AG09309 (cell line): ENCODE measurements at regions not wholly inside any gene's neighbourhood (a gene's known extent, or its start where the extent isn't known, plus 50 kb on each side); places are given as distances from the start of the nearest gene placed in this dataset.
"Not testable (repeated sequence)": the region's sequence is repeated elsewhere in the genome, so short reads cannot be mapped to it uniquely, and the experiment has no call there.

Source experiments
- DNase-seq: peaks from one replicate; pipeline ENCODE4 v3.0.0-alpha.2; 2010; ENCODE audit warnings: low read depth
- H3K4me3 ChIP-seq: 2 replicates; pipeline ENCODE4 v1.5.1; 2011; ENCODE audit warnings: mild to moderate bottlenecking, low read depth, low read length, moderate library complexity; ENCODE audit not compliant: control insufficient read depth
- TF ChIP-seq, protein P1 (sequence below): IDR thresholded peaks from 2 replicates; pipeline ENCODE4 v1.5.1; 2011; ENCODE audit warnings: mild to moderate bottlenecking, low read depth, low read length, inconsistent platforms; ENCODE audit not compliant: insufficient read depth, control insufficient read depth; ENCODE audit errors: missing control alignments

DNA sequence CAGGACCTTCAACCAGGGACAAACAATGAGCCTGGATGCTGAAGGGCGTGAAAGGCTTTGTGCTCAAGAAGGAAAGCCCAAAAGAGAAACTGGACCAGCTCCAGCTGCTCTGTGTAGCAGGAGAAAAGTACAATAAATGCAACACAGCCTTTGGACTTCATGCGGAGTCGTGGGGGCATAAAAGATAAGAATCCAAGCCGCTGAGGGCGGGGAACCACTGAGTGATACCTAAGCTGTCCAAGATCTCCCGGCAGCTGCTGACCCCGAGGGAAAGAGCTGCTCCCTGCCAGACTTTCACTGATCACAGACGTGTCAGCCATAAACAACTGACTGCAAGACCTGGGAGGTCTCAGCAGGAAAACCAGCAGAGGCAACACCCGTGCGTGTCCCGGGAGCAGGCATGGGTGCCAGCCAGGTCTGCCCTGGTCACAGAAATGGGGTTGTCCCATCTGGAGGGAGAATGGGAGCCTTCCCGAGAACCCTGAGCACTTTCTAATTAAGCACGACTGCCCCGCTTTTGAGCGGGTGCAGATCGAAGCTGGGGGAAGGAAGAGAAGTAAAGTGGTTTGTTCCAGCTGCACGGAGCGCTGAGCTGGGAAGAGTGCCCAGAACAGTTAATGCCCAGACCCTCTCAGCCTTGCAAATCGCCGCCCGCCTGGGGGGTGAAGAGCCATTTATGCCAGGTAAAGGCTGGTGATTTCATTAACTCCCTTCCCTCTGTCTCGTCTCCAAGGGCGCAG lies 68.3 kb upstream of the TARDBP start:
- no peak for DNase-seq
- TF ChIP-seq, protein P1, sequence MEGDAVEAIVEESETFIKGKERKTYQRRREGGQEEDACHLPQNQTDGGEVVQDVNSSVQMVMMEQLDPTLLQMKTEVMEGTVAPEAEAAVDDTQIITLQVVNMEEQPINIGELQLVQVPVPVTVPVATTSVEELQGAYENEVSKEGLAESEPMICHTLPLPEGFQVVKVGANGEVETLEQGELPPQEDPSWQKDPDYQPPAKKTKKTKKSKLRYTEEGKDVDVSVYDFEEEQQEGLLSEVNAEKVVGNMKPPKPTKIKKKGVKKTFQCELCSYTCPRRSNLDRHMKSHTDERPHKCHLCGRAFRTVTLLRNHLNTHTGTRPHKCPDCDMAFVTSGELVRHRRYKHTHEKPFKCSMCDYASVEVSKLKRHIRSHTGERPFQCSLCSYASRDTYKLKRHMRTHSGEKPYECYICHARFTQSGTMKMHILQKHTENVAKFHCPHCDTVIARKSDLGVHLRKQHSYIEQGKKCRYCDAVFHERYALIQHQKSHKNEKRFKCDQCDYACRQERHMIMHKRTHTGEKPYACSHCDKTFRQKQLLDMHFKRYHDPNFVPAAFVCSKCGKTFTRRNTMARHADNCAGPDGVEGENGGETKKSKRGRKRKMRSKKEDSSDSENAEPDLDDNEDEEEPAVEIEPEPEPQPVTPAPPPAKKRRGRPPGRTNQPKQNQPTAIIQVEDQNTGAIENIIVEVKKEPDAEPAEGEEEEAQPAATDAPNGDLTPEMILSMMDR = no peak
- peak overlapping the region; percentile 29 for H3K4me3 ChIP-seq

DNA sequence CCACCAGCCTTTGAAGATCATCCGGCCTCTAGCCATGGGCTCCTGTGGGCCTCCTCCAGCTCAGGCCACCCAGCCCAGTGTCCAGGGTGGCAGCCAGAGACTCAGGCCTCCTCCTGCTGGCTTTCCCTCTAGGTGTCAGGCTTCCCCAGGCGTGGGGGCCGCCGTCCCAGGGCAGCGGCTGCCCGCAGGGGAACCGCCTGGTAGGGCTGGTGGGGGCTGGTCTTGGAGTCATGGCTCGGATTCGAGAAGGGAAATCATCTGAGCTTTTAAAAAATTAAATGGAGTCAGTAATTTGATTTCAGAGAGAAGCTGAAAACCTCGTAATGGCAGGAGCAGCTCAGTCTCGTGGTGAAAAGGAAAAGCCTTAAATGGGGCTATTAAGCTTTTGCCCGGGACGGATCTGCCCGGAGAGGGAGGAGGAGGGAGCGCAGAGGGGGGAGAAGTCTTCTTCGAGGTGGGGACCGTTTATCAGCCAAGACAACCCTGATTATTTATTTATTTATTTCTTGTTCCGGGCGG lies 66.4 kb upstream of the TARDBP start:
- TF ChIP-seq, protein P1 = no peak
- DNase-seq = no peak
- H3K4me3 ChIP-seq = no peak overlapping the region

DNA sequence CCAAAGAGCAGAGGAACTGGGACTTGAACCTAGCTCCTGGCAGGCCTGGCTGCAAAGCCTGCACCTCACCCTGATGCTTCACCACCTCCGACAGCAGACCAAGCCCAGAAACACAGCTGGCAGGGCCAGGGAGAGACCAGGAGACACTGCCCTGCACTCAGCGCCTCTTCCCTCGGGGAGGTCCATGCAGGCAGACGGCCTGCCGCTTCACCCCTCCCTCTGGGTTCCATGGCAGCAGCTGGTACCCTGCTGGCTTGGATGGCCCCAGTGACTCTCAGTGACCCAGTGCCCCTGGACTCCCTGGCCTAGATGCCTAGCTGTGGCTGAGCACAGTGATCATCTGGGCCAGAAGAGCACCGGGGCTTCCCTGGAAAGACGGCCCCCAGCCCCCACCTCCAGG lies 65.3 kb upstream of the TARDBP start:
- TF ChIP-seq, protein P1 = no peak
- DNase-seq = no peak
- no peak overlapping the region for H3K4me3 ChIP-seq

DNA sequence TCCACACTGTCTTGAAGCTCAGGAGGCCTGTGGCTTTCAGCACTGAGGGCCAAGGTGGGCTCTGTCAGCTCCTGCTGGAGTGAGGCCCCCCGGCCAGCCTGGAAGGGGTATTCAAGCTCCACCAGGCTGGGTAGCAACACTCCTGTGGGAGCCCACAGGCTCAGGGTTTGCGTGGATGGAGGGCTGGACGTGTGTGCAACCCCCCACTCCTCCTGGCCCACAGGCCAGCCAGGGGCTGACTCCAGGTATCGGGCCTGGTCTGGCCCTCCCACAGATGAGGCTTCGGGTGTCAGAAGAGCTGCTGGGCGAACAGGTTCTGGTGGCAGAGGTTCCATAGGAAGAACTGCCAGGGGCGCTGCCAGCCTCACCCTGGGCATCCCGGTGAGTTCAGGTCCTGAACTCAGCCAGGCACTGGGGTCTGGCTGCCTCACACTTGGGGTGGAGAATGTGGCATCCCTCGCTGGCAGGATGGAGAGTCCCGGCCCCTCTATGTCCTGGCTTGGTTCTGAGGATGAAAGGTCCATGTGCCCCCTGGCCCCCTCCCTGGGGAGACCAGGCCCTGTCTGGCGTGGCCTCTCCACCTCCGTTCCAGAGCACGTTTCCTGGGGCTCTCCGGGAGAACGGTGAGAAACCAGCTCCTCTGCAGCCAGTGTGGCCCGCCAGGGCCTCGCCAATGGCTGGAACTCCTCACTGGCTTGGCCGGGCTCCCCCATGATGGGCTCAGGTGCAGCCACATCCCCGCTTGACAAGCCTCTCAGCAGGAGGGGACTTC lies 64.6 kb upstream of the TARDBP start:
- TF ChIP-seq, protein P1 = no peak
- no peak overlapping the region for H3K4me3 ChIP-seq
- no peak for DNase-seq

DNA sequence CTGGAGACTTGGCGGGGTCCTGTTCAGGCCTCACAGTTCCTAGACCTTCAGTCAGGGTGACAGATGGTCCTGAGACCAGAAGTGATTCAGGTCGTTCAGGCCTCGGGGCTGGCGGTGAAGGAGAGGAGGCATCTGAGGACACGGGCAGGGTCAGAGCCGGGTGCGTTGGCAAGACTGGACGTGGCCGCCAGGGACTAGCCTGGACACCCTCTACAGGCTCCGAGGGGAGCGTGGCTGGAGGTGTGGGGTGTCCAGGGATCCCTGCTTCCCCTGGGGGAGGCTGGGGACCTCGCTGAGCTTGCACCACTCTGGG lies 64.0 kb upstream of the TARDBP start:
- no peak overlapping the region for H3K4me3 ChIP-seq
- TF ChIP-seq, protein P1 = no peak
- no peak for DNase-seq

DNA sequence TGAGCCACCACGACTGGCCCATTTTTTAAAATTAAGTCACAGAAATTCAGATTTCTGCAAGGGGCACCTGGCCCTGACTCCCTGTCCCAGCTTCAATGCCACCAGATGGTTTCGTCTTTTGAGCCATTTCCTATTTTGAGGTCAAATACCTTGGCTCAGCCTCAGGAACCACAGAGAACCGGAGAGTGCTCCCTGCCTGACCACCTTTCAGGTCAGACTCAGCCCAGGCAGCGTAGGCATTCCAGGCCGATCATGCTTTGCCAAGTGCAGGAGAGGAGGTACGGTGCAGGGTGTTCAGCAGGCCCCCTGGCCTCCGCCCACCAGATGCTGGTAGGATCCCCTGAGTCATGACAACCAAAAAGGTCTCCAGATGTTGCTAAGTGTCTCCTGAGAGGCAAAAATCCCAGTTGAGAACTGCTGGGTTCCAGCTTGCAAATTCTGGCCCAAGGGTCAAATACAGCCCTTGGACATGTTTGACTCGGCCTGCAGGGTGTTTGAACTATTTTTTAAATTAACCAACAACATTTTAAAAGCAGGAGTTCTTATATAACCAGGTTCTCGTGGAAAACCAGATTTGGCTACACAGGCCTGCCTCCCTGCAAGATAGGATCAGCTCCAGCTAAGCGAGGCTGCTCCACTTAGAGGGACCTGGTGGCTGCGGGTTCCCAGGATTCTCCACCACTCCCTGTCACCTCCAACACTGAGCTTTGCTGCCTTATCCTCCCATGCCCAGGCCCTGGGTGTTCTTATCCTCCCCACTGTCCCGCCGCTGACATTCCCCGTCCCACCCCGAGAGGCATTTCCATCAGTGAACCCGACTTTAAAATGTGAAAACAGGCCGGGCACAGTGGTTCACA lies 61.9 kb upstream of the TARDBP start:
- DNase-seq = no peak
- no peak overlapping the region for H3K4me3 ChIP-seq
- TF ChIP-seq, protein P1 = no peak

DNA sequence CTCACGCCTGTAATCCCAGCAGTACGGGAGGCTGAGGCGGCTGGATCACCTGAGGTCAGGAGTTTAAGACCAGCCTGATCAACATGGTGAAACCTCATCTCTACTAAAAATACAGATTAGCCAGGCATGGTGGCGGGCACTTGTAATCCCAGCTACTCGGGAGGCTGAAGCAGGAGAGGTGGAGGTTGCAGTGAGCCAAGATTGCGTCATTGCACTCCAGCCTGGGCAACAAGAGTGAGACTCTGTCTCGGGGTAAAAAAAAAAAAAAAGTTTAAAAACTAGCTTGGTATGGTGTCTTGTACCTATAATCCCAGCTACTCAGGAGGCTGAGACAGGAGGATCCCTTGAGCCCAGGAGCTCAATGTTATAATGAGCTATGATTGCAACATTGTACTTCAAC lies 61.2 kb upstream of the TARDBP start:
- not testable (repeated sequence) for H3K4me3 ChIP-seq, DNase-seq
